ENCODE measurements at regions not wholly inside any gene's neighbourhood (a gene's known extent, or its start where the extent isn't known, plus 50 kb on each side); places are given as distances from the start of the nearest gene placed in this dataset.
"Not testable (repeated sequence)": the region's sequence is repeated elsewhere in the genome, so short reads cannot be mapped to it uniquely, and the experiment has no call there.

DNA sequence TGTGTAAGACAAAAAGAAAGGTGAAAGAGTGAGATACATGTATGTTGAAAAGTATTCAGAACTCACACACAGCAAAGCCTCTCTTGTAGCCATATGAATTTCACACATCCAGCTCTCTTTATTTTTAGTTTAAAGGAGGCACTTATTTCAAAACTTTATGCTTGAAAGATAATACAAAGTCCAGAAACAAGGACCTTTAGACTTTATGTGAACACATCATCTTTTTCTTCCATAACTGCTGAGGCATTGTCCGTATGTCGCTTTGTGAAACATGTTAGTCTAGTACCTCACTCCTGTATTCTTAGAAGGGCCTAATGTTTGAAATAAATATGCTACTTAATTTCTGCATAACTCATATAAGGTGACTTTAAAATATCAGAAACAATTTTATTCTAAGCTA is 763.4 kb downstream of the GBE1 start:
- DNase-seq (ENCODE audit: insufficient read length) (no peak), FAIRE-seq (no peak)
- TF ChIP-seq POLR2A (IDR thresholded peaks at IDR 0.05; ENCODE audit: low read depth, low read length) = no peak
- TF ChIP-seq POLR2AphosphoS5 (IDR thresholded peaks at IDR 0.05; ENCODE audit: low read depth, low read length) = no peak
- no peak for TF ChIP-seq TAF1 (IDR thresholded peaks at IDR 0.05; ENCODE audit: borderline replicate concordance, low read depth, low read length)

- DNase-seq (ENCODE audit: insufficient read length) (no peak), FAIRE-seq (no peak)
- TF ChIP-seq POLR2A (IDR thresholded peaks at IDR 0.05; ENCODE audit: low read depth, low read length) = no peak
These were observed 763.8 kb downstream of the GBE1 start for GRCh38 chr3:80997622-80998021.

GRCh38 chr3:80994767-80995166 is 766.7 kb downstream of the GBE1 start:
- FAIRE-seq = no peak
- TF ChIP-seq POLR2AphosphoS5 (IDR thresholded peaks at IDR 0.05; ENCODE audit: low read depth, low read length) = no peak
- TF ChIP-seq POLR2A (IDR thresholded peaks at IDR 0.05; ENCODE audit: low read depth, low read length) = no peak
- TF ChIP-seq TAF1 (IDR thresholded peaks at IDR 0.05; ENCODE audit: borderline replicate concordance, low read depth, low read length) = no peak
- no peak for DNase-seq (ENCODE audit: insufficient read length)

- FAIRE-seq (no peak), DNase-seq (ENCODE audit: insufficient read length) (no peak)
- TF ChIP-seq POLR2A (IDR thresholded peaks at IDR 0.05; ENCODE audit: low read depth, low read length) (no peak), TAF1 (IDR thresholded peaks at IDR 0.05; ENCODE audit: borderline replicate concordance, low read depth, low read length) (no peak), POLR2AphosphoS5 (IDR thresholded peaks at IDR 0.05; ENCODE audit: low read depth, low read length) (no peak)
These were observed 767.3 kb downstream of the GBE1 start for GRCh38 chr3:80994085-80994665.

DNA sequence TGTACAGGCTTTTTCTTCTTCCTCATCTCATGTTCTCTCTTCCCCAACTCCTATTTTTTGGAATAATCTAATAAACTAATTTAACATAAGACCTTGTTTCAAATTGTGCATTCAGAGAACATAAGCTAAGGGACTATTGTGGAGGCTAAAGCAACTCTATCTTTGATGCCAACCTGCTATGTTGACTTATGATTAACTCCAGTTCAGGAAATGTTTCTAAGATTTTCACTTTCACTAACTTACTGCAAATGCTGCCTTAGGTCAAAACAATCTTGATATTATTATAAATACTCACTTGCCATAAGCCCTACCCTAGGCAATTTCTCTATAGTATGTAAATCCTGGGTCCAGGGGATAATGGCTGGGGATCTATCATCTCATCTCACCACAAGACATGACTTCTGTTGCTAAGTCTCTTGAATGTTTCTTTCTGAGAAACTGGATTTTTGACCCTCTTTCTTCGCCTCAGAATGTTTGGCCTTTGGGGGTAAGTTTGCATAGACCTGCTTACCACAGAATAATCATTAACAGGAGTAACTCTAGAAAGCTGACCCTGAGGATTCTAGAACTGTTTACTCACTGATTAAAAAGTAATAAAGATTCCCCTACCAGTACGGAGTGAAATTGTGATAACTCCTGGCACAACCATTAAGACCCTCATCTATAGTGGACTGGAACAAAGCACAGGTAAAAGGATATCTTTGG is 768.1 kb downstream of the GBE1 start:
- TF ChIP-seq POLR2A (IDR thresholded peaks at IDR 0.05; ENCODE audit: low read depth, low read length) (no peak), POLR2AphosphoS5 (IDR thresholded peaks at IDR 0.05; ENCODE audit: low read depth, low read length) (no peak), TAF1 (IDR thresholded peaks at IDR 0.05; ENCODE audit: borderline replicate concordance, low read depth, low read length) (no peak)
- no peak for DNase-seq (ENCODE audit: insufficient read length)
- FAIRE-seq = no peak

DNA sequence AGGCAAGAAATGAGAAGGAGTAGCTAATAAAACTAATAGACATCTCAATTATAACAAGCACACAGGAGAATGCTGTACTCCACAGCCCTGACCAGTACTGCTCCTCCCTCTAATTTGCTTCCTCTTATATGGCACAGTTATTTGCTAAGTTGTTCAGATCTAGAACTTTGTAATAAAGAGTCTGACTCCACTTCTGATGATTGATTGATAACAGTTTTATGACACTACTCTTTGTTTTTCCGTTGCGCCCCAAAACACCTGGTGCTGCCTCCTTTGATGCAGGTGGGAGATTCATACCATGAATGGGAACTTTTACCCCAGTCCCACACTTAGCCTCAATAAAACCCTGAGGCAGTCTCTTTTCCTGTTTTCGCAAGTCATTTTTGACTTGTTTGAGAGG is 777.7 kb downstream of the GBE1 start:
- no peak for FAIRE-seq
- DNase-seq (ENCODE audit: insufficient read length) = no peak
- TF ChIP-seq POLR2AphosphoS5 (IDR thresholded peaks at IDR 0.05; ENCODE audit: low read depth, low read length) = no peak
- TF ChIP-seq POLR2A (IDR thresholded peaks at IDR 0.05; ENCODE audit: low read depth, low read length) = no peak

GRCh38 chr3:80978216-80978969 is 783.1 kb downstream of the GBE1 start:
- FAIRE-seq = no peak
- TF ChIP-seq POLR2A (IDR thresholded peaks at IDR 0.05; ENCODE audit: low read depth, low read length) (no peak), POLR2AphosphoS5 (IDR thresholded peaks at IDR 0.05; ENCODE audit: low read depth, low read length) (no peak), TAF1 (IDR thresholded peaks at IDR 0.05; ENCODE audit: borderline replicate concordance, low read depth, low read length) (no peak)

DNA sequence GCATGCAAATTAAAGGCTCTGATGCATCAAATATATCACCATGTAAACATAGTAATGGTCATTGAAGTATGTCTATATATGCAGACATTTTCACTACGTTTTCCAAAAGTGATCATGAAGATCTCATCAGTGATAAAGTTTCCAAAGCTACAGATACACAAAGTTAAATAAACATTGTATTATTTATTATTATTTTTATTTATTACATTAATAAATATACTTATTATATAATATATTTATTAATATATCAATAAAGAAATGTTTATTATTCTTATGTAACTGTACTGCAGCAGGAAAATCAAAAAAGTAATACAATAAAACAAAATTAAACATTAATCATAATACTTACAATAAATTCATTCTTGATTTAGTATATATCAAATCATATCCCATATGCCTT is 791.2 kb downstream of the GBE1 start:
- DNase-seq (ENCODE audit: insufficient read length) (no peak), FAIRE-seq (no peak)
- TF ChIP-seq POLR2AphosphoS5 (IDR thresholded peaks at IDR 0.05; ENCODE audit: low read depth, low read length) = no peak
- no peak for TF ChIP-seq TAF1 (IDR thresholded peaks at IDR 0.05; ENCODE audit: borderline replicate concordance, low read depth, low read length)
- TF ChIP-seq POLR2A (IDR thresholded peaks at IDR 0.05; ENCODE audit: low read depth, low read length) = no peak

More at GRCh38 chr3:80978216-80978969, 783.1 kb downstream of the GBE1 start:
- no peak for DNase-seq (ENCODE audit: insufficient read length)

DNA sequence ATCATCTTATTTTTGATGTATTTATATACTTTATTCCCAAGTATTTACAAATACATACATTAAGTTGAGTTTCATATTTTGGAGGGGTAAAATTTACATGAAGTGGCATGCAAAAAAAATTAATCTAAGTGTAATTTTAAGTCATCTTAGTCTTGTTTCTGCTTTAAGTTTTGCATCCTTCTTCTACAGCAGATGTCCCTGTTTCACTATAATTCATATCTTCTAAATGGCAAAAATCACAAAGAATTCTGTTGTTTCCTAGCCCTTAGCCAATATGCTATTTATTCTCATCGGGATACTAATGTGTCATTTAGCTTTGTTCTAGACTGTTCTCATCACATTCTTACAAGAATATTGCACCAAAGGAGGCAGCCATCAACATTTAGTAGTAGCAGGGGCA is 831.9 kb downstream of the GBE1 start:
- FAIRE-seq = no peak

DNA sequence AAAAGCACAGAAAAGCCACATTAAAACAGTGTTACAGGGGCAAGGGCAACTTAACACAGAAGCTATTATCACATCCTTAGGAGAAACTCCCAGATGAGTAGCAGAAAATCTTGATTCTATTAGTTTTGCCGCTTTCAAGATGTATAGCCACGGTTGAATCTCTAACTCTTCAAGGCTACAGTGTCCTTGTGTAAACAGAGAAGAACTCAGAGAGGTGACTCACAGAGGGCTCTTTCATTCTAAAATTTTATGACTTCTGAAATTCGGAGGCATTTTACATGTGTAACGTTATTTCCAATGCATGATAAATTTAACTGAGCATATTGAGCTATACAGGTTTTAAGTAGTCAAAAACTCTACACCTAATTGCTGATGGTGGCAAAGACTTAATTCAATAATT is 846.6 kb downstream of the GBE1 start:
- TF ChIP-seq POLR2AphosphoS5 (IDR thresholded peaks at IDR 0.05; ENCODE audit: low read depth, low read length) = no peak
- no peak for TF ChIP-seq POLR2A (IDR thresholded peaks at IDR 0.05; ENCODE audit: low read depth, low read length)
- no peak for TF ChIP-seq TAF1 (IDR thresholded peaks at IDR 0.05; ENCODE audit: borderline replicate concordance, low read depth, low read length)
- DNase-seq (ENCODE audit: insufficient read length) (no peak), FAIRE-seq (no peak)

More for the DNA sequence above, 831.9 kb downstream of the GBE1 start:
- DNase-seq (ENCODE audit: insufficient read length) = no peak
- TF ChIP-seq POLR2A (IDR thresholded peaks at IDR 0.05; ENCODE audit: low read depth, low read length) (no peak), POLR2AphosphoS5 (IDR thresholded peaks at IDR 0.05; ENCODE audit: low read depth, low read length) (no peak), TAF1 (IDR thresholded peaks at IDR 0.05; ENCODE audit: borderline replicate concordance, low read depth, low read length) (no peak)

- no peak for TF ChIP-seq POLR2AphosphoS5 (IDR thresholded peaks at IDR 0.05; ENCODE audit: low read depth, low read length)
- TF ChIP-seq POLR2A (IDR thresholded peaks at IDR 0.05; ENCODE audit: low read depth, low read length) = no peak
- TF ChIP-seq TAF1 (IDR thresholded peaks at IDR 0.05; ENCODE audit: borderline replicate concordance, low read depth, low read length) = no peak
- FAIRE-seq (no peak), DNase-seq (ENCODE audit: insufficient read length) (no peak)
These were observed 863.2 kb downstream of the GBE1 start for GRCh38 chr3:80898211-80898610.

DNA sequence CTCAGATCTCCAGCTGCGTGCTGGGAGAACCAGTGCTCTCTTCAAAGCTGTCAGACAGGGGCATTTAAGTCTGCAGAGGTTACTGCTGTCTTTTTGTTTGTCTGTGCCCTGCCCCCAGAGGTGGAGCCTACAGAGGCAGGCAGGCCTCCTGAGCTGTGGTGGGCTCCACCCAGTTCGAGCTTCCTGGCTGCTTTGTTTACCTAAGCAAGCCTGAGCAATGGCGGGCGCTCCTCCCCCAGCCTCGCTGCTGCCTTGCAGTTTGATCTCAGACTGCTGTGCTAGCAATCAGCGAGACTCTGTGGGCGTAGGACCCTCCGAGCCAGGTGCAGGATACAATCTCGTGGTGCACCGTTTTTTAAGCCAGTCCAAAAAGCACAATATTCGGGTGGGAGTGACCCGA is 864.4 kb downstream of the GBE1 start:
- not testable (repeated sequence) for DNase-seq (ENCODE audit: insufficient read length); FAIRE-seq
